Hepatocyte (in vitro differentiated cells): ENCODE measurements at regions not wholly inside any gene's neighbourhood (a gene's known extent, or its start where the extent isn't known, plus 50 kb on each side); places are given as distances from the start of the nearest gene placed in this dataset.

Experiments used
- CTCF ChIP-seq: fragments of 200-600 bp; sonication (generic); IDR thresholded peaks from 2 replicates; pipeline ENCODE4 v1.5.1; 2016; ENCODE audit warnings: antibody characterized with exemption, mild to moderate bottlenecking; ENCODE audit not compliant: poor library complexity
- EZH2 ChIP-seq: fragments of 200-600 bp; sonication (generic); IDR thresholded peaks from 2 replicates; pipeline ENCODE4 v1.6.1; 2016; ENCODE audit warnings: antibody characterized with exemption, mild to moderate bottlenecking, borderline replicate concordance

- TF ChIP-seq CTCF (no peak), EZH2 (no peak)
Observed at GRCh38 chr10:7491949-7492659, 81.3 kb upstream of the SFMBT2 start.
